HG02885 (cell line): ENCODE measurements at regions not wholly inside any gene's neighbourhood (a gene's known extent, or its start where the extent isn't known, plus 50 kb on each side); places are given as distances from the start of the nearest gene placed in this dataset.

Experiments
- ATAC-seq: cut with Tn5 transposase; IDR thresholded peaks from one replicate; pipeline ENCODE4 v1.9.1; 2021; ENCODE audit warnings: mild to moderate bottlenecking; ENCODE audit not compliant: unreplicated experiment, poor library complexity

DNA sequence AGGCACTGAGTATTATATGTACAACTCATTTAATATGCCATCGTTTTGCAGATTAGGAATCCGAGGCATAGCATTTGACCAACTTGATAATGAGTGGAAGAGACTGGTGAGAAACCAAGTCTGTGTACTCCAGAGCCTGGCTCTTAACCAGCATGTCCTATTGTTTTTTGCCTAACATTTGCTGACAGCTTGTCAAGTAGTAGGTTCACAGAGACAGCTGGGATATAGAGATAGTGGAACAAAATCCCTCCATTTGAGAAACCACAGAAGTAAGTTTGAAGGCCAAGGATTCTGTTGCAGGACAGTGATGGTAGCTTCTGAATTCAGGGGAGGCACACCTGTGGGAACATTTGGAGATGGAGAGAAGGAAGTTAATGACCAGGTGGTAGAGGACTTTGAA lies 206.9 kb upstream of the PRPS1L1 start:
- ATAC-seq: no peak

DNA sequence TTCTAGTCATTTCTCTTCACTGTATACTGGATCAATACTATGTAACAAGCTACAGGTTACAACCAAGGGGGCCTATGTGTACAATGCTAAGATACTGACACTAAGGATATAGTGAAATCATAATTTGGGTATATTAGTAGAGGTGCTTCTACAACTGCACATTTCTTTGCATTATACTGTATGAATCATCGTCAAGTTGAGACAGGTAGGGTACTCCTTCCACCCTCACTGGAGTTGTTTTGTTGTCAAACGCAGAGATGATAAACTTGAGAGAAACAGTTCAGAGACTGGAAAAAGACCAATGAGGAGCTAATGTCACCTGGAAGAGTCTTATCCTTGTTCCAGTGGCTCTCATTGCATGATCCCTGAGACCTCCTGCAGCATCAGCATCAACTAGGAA lies 208.2 kb upstream of the PRPS1L1 start:
- ATAC-seq: no peak

DNA sequence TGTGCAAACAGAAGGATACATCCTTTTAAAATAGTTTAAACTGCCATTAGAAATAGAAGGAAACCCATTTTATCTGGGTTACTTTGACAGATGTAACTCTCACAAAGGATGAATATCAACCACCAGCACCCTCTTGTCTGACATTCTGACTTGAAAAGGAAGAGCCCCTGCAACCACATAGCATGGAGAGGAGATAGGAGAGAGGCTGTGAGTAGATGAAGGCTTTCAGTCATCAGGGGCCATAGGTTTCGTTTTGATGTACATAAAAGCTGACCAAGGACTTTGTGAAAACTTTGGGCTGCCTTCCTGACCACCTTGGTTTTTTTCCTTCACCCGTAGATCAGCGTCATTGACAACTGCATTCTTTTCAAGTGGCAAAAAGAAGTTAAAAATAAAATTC lies 211.6 kb upstream of the PRPS1L1 start:
- no peak for ATAC-seq

DNA sequence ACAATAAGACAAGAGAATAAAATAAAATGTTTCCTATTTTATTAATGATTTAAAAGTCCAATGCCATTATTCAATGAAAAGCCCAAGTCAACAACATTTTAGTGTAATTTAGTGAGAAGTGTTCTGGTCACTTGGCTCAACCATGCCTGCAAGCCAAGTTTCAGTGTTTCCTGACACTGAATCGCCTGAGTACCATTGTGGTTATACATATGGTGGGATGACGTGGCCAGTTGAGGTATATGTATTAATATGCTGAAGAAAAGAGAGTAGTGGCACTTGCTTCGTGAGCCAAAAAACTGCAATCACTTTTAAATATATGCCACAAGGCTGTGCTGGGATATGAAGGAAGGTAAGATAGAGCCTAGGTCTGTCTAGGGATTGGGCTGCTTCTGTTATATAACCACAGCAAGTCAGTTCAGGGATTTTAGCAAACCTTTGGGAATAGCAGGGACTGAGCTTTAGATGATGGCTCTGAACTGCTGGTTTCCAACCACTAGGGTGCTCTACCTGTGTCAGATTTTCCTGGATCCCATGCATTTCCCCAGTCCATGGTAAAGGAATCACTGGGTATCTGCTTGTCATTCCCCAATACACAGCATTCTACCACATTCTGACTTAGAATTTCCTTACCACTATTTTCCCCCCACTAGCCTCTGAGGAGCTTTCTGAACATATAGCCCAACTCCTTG lies 214.0 kb upstream of the PRPS1L1 start:
- ATAC-seq: peak; percentile 87

DNA sequence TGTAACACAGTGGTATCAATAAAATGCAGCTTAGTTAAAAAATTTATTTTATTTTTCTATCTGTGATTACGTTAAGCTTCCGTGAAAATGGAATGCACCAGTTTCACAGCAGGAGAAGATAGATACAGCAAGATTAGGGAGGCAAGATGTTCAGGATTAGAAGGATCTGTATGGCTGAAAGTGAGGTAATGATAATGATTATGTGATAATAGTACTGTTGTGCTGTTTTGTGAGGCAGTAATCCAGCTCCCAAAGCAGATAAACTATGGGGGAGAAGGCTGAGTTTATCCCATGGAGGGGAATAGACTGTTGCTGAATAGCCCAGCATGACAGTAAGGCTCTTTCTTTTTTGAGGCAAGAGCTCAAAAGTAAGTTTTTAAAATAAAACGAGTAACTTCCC lies 216.1 kb upstream of the PRPS1L1 start:
- no peak for ATAC-seq

DNA sequence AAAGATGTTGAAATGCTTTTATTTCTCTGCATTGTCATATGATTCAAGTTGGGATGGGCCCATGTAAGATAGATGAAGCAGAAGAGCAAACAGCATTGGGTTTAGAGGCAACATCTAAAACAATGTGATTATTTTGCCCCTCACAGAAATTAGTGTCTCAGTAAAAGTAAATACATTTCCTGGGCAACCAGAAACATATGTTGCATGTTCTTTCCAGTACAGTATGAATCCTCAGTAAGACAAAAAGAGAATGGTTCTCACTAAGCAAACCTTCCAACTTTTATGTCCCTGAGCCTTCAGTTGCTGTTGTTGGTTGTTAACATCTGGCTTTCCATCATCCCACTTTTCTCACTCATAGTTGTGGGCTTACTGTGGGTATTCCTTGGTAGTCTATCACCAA lies 222.5 kb upstream of the PRPS1L1 start:
- ATAC-seq: no peak

DNA sequence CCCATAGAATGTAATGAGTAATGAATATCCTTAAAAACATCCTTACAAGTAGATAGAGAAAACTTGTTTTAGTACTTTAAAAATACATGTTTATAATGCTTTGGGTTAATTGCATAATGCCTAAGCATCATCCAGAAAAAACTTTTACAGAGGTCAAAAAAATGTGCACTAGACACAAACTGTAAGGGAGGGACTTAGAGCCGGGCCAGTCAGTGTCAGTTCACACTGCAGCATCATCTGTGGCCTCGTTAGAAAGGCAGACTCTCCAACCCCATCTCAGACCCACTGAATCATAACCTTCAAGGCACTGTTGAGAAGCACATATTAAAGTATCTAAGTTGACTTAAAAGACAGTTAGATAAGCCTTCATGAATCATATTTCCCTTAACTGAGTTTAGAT lies 230.1 kb upstream of the PRPS1L1 start:
- ATAC-seq: no peak

DNA sequence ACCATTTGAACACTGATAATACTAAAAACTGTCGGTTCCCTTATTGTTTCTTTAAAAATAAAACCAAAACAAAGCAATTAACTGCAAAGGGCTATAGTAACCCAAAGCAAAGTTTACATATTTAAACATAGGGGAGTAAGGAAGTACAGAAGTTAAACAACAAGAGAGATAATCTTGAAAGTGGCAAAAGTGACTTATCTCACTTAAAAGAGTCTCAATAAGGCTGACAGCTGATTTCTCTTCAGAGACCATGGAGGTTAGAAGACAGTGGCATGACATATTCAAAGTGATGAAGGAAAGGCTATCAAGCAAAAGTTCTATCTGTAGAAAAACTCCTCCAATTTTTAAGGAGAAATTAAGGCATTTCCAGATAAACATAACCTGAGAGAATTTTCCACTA lies 233.5 kb upstream of the HDAC9 start:
- no peak for ATAC-seq

DNA sequence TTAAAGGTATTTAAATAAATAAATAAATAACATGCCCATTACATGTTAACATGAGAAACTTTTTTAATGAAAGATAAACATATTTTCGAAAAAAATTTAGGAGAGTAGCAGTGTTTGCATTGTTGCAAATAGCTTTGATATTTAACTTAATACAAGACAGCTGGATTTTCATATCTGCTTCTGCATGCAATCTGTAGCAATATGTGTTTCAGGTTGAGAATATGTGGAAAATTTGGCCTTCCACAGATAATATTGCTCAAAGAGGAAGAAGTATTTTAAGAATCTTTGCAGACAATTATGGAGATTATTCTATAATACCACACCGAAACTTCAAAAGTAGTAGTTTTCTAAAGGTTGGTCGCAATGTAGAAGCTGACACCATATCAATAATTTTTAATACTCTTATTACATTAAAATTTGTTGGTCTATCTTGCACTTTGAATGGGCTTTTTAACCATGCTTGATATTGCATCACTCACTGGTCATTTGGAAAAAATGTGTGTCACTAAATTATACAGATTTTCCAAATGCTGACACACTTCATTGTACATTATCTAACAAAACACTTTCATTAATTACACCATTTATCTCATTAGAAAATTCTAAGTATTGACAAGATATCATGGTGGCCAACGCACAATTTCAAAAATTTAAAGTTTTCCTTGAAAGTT lies 229.8 kb upstream of the HDAC9 start:
- no peak for ATAC-seq

DNA sequence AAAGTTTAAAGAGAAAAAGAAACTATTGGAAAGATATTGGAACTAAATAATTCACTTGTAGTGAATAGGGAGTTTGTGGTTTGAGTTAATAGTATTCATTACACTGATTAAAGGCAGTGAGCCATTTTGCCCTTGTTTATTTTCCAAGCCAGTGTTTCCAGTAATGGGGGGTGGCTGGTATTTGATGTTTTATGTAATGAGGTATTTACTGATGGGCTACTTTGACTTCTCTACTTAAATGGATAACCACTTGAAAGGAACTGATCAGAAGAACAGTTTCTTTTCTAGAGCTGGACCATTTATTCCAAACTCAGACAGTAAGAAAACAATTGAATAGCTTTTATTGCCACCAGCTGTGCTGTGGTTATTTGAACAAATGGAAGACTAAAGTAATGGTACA lies 227.0 kb upstream of the HDAC9 start:
- ATAC-seq: no peak

DNA sequence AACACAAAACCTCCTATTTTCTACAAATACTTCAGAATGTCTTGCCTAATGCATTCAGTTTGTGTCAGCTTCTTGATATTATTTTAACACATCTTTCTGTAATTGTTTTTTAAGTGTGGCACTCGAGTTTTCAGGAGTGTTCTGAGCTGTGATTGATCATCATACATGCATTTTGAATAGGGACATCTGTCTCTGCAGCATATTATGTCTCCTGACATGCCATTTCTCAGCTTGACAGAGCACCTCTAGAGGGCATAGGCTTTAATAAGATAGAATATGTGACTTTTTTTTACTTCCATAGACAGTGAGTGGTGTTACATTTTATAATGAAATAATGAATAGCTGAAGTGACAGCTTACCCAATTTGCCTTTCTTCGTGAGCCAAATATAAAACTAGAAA lies 219.2 kb upstream of the HDAC9 start:
- ATAC-seq: no peak

DNA sequence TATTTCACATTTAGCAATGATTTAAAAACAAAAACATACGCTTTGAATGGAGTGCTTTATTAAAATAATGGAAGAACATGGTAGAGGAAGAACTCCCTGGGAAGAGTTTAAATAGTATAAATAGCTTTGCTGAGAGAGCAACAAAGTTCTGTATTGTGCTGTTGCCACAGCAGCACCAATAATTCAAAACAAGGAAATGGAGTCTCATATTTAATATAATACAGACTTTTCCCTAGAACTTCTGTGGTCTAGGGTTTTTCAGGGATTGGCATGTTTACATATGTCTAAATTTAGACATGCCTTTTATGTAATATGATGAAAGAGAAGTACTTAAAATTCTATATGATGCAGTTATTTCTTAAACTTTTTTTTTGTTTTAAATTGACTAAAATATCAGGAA lies 217.2 kb upstream of the HDAC9 start:
- ATAC-seq: no peak

DNA sequence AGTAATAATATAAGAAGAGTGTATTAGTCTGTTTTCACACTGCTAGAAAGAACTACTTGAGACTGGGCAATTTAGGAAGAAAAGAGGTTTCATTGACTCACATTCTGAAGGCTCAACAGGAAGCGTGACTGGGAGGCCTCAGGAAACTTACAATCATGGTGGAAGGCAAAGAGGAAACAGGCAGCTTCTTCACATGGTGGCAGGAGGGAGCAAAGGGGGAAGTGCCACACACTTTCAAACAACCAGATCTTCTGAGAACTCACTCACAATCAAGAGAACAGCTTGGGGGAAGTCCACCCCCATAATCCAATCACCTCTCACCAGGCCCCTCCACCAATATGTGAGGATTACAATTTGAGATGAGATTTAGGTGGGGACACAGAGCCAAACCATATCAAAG lies 212.5 kb upstream of the HDAC9 start:
- ATAC-seq: no peak

DNA sequence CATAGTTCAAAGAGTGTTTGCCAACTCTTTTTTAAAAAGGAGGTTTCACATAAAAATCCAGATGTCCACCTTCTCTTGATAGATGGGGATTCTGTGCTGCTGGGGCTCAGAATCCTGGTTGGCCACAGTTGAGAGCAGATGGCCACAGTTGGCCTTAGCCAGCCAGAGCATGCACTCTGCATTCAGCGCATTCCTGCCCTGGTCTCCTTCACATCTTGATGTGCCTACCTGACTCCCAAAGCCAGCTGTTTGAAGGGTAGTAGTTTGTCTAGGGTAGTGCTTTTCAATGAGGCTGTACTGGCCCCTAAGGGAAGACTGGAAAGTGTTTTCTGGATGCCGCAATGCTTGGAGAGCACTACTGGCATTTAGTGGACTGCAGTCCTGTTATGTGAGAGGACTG lies 208.1 kb upstream of the HDAC9 start:
- no peak for ATAC-seq

DNA sequence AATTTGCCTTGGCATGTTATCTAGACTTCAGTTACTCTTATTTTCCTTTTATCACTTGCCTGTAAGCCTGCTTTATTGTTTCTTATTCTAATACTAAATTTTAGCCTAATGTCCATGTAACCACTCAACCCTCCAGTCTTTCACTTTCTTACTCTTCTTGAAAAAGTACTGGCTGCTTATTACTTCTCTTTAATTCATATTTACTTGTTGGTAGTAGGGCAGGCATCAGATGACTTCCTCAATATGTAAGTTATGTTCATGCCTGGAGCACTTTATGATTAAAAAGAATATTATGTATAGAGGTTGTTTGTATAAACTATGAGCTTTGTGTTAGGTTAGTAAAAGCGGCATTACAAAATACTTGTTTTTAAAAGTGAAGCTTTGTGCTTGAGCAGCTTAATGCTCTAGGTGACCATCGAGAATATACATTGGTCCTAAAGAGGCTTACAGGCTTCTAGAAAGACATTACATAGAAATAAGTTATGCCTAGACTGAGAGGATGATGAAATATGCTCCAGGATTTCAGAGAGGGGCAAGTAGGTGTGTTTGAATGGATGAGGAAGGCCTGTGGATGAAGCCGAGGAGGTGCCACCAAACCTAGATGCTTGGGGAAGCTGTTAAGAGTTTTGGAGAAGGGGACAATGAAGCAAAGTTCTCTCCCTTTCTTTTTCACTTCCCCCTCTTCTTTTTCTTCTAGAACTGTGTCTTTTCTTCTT lies 207.1 kb upstream of the HDAC9 start:
- no peak for ATAC-seq

DNA sequence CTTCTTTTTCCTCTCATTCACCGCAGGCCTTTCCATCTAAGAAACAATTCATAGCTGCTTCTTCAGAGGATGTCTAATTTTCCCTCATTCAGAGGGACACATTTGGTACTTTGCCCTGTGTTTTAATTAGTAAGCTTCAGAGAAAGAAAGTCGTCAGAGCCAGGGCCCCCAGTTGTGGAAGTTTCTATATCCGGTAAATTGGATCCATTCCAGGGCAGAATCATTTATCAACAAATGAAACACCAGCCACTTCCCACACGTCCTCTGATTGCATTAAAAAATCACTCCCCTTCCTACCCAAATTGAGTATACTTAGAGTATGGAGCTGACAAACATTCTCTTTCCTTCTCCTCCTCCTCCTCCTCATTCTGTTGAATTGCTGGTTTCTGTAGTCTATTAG lies 205.8 kb upstream of the HDAC9 start:
- ATAC-seq: no peak

DNA sequence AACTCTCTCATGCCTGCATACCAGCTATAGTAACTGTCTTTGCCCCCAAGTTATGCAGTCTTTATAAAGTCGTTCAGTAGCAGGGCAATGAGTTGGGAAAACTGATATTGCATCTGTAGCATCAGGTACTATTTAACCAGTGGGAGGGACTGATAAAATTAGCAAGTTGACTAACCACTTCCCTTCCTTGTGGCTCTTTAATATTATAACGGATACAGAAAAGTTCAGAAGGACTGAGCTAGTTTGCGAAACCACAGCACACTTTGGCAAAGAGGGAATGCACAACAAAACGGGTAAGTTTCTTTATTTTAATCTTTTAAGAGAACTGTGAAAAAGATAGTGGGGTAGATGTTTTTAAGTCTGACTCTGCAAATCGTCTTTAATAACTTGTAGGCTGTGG lies 205.3 kb upstream of the HDAC9 start:
- peak; percentile 67 for ATAC-seq

DNA sequence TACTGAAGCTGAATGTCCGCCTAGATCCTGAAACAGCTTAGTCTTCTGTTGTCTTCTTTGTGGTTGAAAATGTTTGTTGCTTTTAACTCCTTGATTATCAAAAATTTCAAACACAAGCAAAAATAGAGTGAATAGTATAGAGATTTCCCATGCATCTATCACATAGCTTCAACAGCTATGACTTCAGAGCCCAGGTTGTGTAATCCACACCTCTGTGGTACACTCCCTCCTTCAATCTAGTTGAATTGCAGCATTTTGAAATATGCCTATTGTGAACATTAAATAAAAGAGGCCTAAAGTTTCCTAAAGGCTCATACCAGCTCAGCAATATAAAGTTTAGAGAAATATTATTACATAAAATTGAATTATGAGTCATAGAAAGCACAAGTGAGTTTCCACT lies 204.7 kb upstream of the HDAC9 start:
- no peak for ATAC-seq

DNA sequence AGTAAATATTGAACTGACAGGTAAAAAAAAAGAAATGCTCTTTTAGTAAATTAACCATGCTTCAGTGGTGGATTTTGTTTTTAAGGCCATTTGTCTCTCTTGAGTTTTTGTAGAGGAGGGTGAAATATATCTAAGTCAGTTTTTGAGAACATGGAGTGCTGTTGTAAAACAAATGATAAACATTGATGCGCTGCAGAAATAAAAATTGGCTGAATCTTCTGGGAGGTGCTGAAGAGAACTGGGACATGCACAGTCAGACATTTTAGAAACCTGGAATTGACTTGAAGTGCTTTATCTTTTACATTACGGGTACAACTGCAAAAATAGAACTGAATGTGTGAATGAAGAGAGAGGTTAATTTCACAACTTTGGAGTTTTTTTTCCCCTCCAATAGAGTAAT lies 203.0 kb upstream of the HDAC9 start:
- ATAC-seq: no peak

DNA sequence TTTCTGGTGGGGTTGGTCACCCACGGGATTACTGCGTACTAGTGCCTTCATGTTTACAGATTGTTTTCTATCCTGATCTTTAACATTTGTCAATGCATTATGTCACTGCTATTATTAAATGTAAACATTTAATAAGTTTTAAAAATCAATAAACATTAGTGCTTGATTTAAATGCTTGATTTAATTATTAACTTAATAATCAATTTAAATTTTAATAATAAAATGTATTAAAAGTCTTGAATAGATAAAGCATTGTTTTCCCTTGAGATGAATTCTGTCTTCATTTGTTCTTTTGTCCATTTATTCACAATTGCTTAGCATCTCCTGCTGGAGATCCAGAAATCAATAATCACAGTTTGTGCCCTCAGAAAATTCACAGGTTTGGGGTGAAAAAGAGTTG lies 201.8 kb upstream of the HDAC9 start:
- no peak for ATAC-seq

DNA sequence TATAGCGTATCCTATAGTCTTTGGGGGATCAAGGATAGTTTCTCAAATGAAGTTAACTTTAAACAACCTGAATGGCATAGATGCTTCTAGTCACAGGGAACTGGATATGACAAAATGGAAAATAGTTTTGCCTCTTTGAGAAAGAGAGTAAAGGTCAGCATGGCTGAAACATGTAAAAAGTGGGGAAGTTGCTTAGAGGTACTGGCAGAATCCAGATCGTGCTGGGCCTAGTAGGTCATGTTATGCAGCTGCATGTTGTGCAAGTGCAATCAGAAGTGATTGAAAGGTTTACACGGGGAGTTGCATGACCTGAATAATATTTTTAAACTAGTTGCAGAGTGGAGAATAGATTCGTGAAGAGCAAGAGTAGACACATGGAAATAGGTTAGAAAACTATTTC lies 201.1 kb upstream of the HDAC9 start:
- no peak for ATAC-seq
